GM12864 (cell line): ENCODE measurements at regions not wholly inside any gene's neighbourhood (a gene's known extent, or its start where the extent isn't known, plus 50 kb on each side); places are given as distances from the start of the nearest gene placed in this dataset.

ENCODE experiments used
- DNase-seq: peaks from one replicate; pipeline ENCODE4 v3.0.0-alpha.2; 2011; ENCODE audit warnings: low read depth
- H3K4me3 ChIP-seq: 2 replicates; pipeline ENCODE4 v1.5.1; 2011; ENCODE audit warnings: mild to moderate bottlenecking, low read depth, low read length, control low read depth
- TF ChIP-seq, protein P1 (sequence below): IDR thresholded peaks from 2 replicates; pipeline ENCODE4 v1.5.1; 2011; ENCODE audit warnings: low read depth, mild to moderate bottlenecking, moderate library complexity, low read length, control low read depth, inconsistent platforms; ENCODE audit errors: missing control alignments

DNA sequence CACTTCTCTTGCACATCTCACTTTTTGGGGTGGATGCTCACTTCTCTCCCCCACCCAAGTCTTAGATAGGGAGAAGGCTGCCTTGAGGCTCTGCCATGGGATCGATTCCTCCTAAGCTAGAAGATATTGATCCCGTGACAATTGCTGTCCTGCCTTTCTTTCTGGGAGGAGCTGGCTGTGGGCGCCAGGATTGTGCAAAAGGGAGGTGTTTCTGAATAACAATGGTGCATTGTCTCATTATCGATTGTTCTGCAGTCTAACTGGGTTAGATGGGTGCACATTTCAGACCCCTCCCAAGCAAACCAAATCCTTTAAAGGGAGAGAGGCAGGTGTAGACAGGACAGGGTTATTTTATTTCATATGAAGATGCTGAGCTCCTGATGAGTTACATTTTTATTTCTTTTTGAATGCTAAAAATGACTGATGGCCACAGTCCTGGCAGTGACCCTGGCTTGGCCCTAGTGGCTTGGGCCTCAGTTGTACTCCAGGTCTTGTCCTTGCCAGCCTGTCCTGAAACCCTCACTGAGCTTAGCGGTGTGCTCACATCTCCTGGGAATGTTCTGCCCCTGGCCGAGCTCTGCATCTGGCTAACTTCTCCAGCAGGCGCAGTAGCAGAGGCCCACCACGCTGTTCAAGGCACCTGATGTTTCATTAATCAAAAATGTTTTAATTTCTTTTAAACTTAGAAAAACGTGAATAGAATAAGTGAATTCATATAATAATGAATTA lies 99.0 kb upstream of the KAZN start:
- H3K4me3 ChIP-seq, result no peak overlapping the region

DNA sequence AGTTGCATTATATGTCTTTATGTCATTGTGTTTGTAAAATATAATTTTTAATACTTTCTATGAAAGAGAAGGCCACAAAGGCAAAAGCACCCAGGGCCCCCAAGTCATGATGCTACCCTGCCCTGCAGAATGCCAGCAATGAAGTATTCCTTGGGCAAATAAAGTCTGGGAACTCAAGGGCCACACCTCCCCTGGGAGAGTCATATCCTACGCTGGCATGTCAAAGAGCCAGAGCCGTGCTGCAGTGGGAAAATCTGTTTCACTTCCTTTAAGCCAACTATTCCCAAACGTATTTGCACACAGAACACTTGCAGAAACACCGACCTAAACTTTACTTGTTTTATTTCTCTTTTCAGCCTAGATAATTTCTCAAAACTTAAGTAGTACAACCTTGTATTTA lies 98.4 kb upstream of the KAZN start:
- DNase-seq, result no peak
- H3K4me3 ChIP-seq, result no peak overlapping the region
- TF ChIP-seq, protein P1, sequence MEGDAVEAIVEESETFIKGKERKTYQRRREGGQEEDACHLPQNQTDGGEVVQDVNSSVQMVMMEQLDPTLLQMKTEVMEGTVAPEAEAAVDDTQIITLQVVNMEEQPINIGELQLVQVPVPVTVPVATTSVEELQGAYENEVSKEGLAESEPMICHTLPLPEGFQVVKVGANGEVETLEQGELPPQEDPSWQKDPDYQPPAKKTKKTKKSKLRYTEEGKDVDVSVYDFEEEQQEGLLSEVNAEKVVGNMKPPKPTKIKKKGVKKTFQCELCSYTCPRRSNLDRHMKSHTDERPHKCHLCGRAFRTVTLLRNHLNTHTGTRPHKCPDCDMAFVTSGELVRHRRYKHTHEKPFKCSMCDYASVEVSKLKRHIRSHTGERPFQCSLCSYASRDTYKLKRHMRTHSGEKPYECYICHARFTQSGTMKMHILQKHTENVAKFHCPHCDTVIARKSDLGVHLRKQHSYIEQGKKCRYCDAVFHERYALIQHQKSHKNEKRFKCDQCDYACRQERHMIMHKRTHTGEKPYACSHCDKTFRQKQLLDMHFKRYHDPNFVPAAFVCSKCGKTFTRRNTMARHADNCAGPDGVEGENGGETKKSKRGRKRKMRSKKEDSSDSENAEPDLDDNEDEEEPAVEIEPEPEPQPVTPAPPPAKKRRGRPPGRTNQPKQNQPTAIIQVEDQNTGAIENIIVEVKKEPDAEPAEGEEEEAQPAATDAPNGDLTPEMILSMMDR, result no peak

More for the DNA sequence above, 99.0 kb upstream of the KAZN start:
- no peak for DNase-seq
- TF ChIP-seq, protein P1, result no peak

DNA sequence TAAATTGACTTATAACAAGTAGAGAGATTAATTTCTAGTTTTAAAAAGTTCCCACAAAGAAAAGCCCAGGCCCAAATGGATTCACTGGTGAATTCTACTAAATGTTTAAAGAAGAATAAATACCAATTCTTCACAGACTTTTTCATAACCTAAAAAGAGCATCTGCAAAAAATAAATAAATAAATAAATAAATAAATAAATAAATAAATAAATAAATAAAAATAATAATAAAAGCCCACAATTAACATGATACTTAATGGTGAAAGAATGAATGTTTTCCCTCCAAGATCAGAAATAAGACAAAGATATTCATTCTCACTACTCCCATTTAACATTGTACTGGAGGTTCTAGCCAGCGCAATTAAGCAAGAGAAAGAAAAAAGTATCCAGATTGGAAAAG lies 97.6 kb upstream of the KAZN start:
- DNase-seq, result no peak
- H3K4me3 ChIP-seq, result no peak overlapping the region
- TF ChIP-seq, protein P1, result no peak

DNA sequence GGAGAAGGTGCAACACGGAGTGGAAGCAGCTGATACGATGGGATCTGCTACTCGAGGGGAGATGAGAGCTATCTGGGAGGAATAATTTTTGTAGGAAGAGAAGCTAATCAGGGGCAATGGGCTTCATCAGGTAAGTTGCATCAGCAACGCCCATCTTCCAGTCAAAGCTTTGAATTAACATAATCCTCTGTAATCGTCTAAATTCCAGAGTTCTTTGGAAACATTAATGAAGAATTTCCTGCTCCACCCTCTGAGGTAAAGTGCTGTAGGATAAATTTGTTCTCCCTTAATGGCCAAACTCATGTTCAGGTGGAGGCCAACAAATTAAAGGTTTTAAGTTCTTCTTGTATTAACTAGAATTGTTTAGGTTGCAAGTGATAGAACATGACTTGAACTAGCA lies 94.0 kb upstream of the KAZN start:
- H3K4me3 ChIP-seq, result no peak overlapping the region
- TF ChIP-seq, protein P1, result no peak
- DNase-seq, result no peak

DNA sequence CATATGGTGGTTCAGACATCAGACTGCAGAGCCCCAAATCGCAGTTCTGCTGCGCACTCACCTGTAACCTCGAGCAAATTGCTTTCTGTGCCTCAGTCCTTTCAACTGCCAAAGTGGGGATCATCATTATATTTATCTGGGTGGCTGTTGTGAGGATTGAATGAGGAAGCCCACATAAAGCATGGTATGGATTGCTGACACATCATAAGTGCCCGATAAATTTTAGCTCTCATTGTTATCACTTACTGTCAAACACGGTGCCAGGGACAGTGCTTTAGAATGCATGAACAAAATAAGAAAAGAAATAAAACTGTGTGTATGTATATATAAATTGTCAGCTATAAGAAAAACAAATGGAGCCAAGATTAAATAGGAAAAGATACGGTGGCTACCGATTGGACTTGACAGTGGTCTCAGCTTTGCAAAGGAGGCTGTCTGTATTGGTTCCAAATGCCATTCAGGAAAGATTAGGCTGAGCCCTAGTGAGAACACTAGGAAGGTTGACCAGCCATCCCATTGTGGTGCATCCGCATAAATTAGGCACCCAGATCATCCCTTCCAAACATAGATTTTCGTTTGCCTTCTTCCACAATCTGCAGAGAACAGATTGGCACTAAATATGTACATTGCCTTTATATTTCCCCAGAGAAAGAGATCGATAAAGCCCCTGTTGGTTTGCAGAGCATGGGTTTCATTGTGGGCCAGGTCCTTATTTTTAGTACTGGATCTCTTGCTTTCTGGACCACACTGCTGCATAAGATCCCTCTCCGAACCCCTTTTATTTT lies 91.8 kb upstream of the KAZN start:
- H3K4me3 ChIP-seq, result no peak overlapping the region
- TF ChIP-seq, protein P1, result no peak
- DNase-seq, result no peak

DNA sequence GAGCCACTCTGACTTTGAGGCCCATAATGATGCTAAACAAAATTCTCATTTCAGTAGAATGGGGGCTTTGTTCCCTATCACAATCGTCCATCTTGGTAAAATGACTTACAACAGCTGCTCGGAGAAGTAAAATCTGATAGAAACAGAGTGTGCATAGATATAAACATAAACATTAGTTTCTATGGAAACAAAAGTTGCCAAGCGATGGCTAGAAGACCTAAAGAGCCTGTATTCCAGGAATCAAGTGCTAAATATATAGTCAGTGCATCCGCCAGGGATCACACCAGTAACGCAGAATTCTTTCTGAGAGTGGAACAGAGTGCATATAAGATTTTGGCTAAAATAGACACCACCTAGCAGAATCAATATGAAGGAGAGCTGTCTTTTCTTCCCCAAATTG lies 91.2 kb upstream of the KAZN start:
- no peak overlapping the region for H3K4me3 ChIP-seq
- TF ChIP-seq, protein P1, result no peak

More for the DNA sequence above, 91.2 kb upstream of the KAZN start:
- no peak for DNase-seq
